Activated CD8-positive, alpha-beta T cell treated with anti-CD3 and anti-CD28 coated beads for 36 hours (primary cell): ENCODE measurements at regions not wholly inside any gene's neighbourhood (a gene's known extent, or its start where the extent isn't known, plus 50 kb on each side); places are given as distances from the start of the nearest gene placed in this dataset.

ENCODE experiments used
- ATAC-seq: fragments of 200-7000 bp; cut with Tn5 transposase; one replicate; pipeline ENCODE4 v1.10.0; 2021; ENCODE audit warnings: mild to moderate bottlenecking, moderate library complexity
- CTCF ChIA-PET: fragments of 350-600 bp; sonication (Branson Sonifier 250); formaldehyde crosslinking; loops from one replicate; lab custom pipeline; 2021; ENCODE audit warnings: antibody characterized with exemption; lab: Charles Lee
- POLR2A ChIA-PET: fragments of 350-600 bp; sonication (Branson Sonifier 250); formaldehyde crosslinking; loops from one replicate; lab custom pipeline; 2021; ENCODE audit warnings: antibody characterized with exemption; lab: Charles Lee
- DNase-seq: peaks from one replicate; pipeline ENCODE4 v3.0.0-alpha.2; 2020
- H3K27ac Mint-ChIP-seq: one replicate; pipeline ENCODE4 v1.8.0; 2021; ENCODE audit warnings: mild to moderate bottlenecking, mixed read lengths
- H3K27me3 Mint-ChIP-seq: one replicate; pipeline ENCODE4 v1.8.0; 2021; ENCODE audit warnings: mixed read lengths
- H3K36me3 Mint-ChIP-seq: one replicate; pipeline ENCODE4 v1.8.0; 2021; ENCODE audit warnings: low read depth, mixed read lengths
- H3K4me1 Mint-ChIP-seq: one replicate; pipeline ENCODE4 v1.8.0; 2021; ENCODE audit warnings: low read depth, mixed read lengths
- H3K4me3 Mint-ChIP-seq: one replicate; pipeline ENCODE4 v1.8.0; 2021; ENCODE audit warnings: mild to moderate bottlenecking, moderate library complexity, mixed read lengths
- H3K9me3 Mint-ChIP-seq: one replicate; pipeline ENCODE4 v1.8.0; 2021; ENCODE audit warnings: mixed read lengths
- CTCF ChIP-seq: fragments of 200-600 bp; IDR thresholded peaks from one replicate; pipeline ENCODE4 v1.8.0; 2022; ENCODE audit warnings: antibody characterized with exemption, mild to moderate bottlenecking
- intact Hi-C: fragments of 100-400 bp; cut with micrococcal nuclease; formaldehyde crosslinking; loops from one replicate; pipeline ENCODE4 v1.10.0; 2022

GRCh38 chr11:116285026-116285425 is 487.8 kb downstream of the BUD13 start:
- POLR2A ChIA-PET: no interaction called here
- TF ChIP-seq CTCF: no peak
- ATAC-seq (no peak), DNase-seq (no peak)
- CTCF ChIA-PET: no interaction called here
- H3K4me3 Mint-ChIP-seq: no peak overlapping the region
- no peaks in the 10 kb centered on the region for H3K36me3 Mint-ChIP-seq
- no peaks in the 10 kb centered on the region for H3K27me3 Mint-ChIP-seq
- no peaks in the 10 kb centered on the region for H3K9me3 Mint-ChIP-seq
- intact Hi-C loops: no loop called here
- no peaks in the 10 kb centered on the region for H3K4me1 Mint-ChIP-seq
- no peak overlapping the region for H3K27ac Mint-ChIP-seq

DNA sequence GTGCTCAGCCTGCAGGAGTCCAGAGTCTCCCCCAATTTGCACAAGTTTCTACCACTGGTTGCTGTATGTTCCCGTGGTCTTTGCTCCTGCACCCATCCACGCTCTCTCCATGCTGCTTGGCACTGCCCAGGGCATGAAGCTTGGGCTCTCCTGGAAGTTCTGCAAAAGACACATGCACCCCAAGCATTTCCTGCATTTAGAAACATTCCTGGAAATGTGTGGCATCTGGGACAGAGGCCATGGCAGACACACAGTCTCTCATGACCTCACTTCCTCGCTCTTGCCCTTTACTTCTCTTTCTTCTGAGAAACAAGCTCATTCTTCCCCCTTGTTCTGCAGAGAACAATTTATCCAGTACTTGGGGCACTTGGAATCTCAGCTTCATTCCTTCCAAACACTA is 489.5 kb downstream of the BUD13 start:
- no peak for TF ChIP-seq CTCF
- POLR2A ChIA-PET: no interaction called here
- CTCF ChIA-PET: no interaction called here
- H3K27ac Mint-ChIP-seq: no peak overlapping the region
- no peaks in the 10 kb centered on the region for H3K4me1 Mint-ChIP-seq
- ATAC-seq (no peak), DNase-seq (no peak)
- intact Hi-C loops: no loop called here
- peaks cover 2% of the 10 kb centered on the region for H3K27me3 Mint-ChIP-seq
- H3K36me3 Mint-ChIP-seq: no peaks in the 10 kb centered on the region
- H3K4me3 Mint-ChIP-seq: no peak overlapping the region
- H3K9me3 Mint-ChIP-seq: no peaks in the 10 kb centered on the region

- no peak for ATAC-seq
- Mint-ChIP-seq H3K36me3 (no peaks in the 10 kb centered on the region), H3K27ac (no peak overlapping the region), H3K4me3 (no peak overlapping the region), H3K27me3 (peaks cover 4% of the 10 kb centered on the region), H3K4me1 (no peaks in the 10 kb centered on the region), H3K9me3 (no peaks in the 10 kb centered on the region)
- POLR2A ChIA-PET: no interaction called here
- no peak for TF ChIP-seq CTCF
- DNase-seq: no peak
- intact Hi-C loops: no loop called here
- CTCF ChIA-PET: no interaction called here
These were observed 490.3 kb downstream of the BUD13 start for GRCh38 chr11:116282481-116282880.

- H3K27me3 Mint-ChIP-seq: peaks cover 4% of the 10 kb centered on the region
- H3K27ac Mint-ChIP-seq: no peak overlapping the region
- ChIA-PET POLR2A (no interaction called here), CTCF (interaction anchor here (1.1 kb wide), 1 partner anchor 410 kb away, joined by 3 read pairs; no protein-coding TSS in a partner anchor)
- TF ChIP-seq CTCF: no peak
- intact Hi-C loops: no loop called here
- H3K36me3 Mint-ChIP-seq: no peaks in the 10 kb centered on the region
- no peak overlapping the region for H3K4me3 Mint-ChIP-seq
- ATAC-seq (no peak), DNase-seq (no peak)
- H3K9me3 Mint-ChIP-seq: no peaks in the 10 kb centered on the region
- no peaks in the 10 kb centered on the region for H3K4me1 Mint-ChIP-seq
These were observed 491.3 kb downstream of the BUD13 start for GRCh38 chr11:116281173-116282160.

- Mint-ChIP-seq H3K4me1 (no peaks in the 10 kb centered on the region), H3K27me3 (peaks cover 4% of the 10 kb centered on the region), H3K9me3 (no peaks in the 10 kb centered on the region), H3K36me3 (no peaks in the 10 kb centered on the region), H3K4me3 (no peak overlapping the region), H3K27ac (no peak overlapping the region)
- no peak for DNase-seq
- ATAC-seq: no peak
- ChIA-PET CTCF (no interaction called here), POLR2A (no interaction called here)
- no peak for TF ChIP-seq CTCF
- intact Hi-C loops: loop anchor here (5.0 kb wide), 1 partner anchor 942 kb away; no protein-coding TSS in a partner anchor
These were observed 493.3 kb downstream of the BUD13 start for GRCh38 chr11:116279511-116279910.
